Chondrocyte (in vitro differentiated cells): ENCODE measurements at regions not wholly inside any gene's neighbourhood (a gene's known extent, or its start where the extent isn't known, plus 50 kb on each side); places are given as distances from the start of the nearest gene placed in this dataset.

ENCODE experiments used
- DNase-seq: peaks from one replicate; pipeline ENCODE4 v3.0.0; 2021; ENCODE audit warnings: mixed read lengths, low spot score
- H3K27ac Mint-ChIP-seq: one replicate; pipeline ENCODE4 v1.8.0; 2021; ENCODE audit warnings: mild to moderate bottlenecking, moderate library complexity, mixed read lengths; ENCODE audit not compliant: unreplicated experiment
- H3K27me3 Mint-ChIP-seq: 2 replicates; pipeline ENCODE4 v1.8.0; 2021; ENCODE audit warnings: low read depth, mixed read lengths
- H3K36me3 Mint-ChIP-seq: 2 replicates; pipeline ENCODE4 v1.8.0; 2021; ENCODE audit warnings: low read depth, mixed read lengths
- H3K4me1 Mint-ChIP-seq: 2 replicates; pipeline ENCODE4 v1.8.0; 2021; ENCODE audit warnings: low read depth, mild to moderate bottlenecking, mixed read lengths
- H3K4me3 Mint-ChIP-seq: one replicate; pipeline ENCODE4 v1.8.0; 2021; ENCODE audit warnings: mild to moderate bottlenecking, moderate library complexity, mixed read lengths; ENCODE audit not compliant: unreplicated experiment
- H3K9me3 Mint-ChIP-seq: 2 replicates; pipeline ENCODE4 v1.8.0; 2021; ENCODE audit warnings: low read depth, mixed read lengths
- TF ChIP-seq, protein P1 (sequence below): fragments of 200-600 bp; sonication (generic); IDR thresholded peaks from 2 replicates; pipeline ENCODE4 v1.5.0; 2021; ENCODE audit warnings: antibody characterized with exemption, mild to moderate bottlenecking, moderate library complexity

DNA sequence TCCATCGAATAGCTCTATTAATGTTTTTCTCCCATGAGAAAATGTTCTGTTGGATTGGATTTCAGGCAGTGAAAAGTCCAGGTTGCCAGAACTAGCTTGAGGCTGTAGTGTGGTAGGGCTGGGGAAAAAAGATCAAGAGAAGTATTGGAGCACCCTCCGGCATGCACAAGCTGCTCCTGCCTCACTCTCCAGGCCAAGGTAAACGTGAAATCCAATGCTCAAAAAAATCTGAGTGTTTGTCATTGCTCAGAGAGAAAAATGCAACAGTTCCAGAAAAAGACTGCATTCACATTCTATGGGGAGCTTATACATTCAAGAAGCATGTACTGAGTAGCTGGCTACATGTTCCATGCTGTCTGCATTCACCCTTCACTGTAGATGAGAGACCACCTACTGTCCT, 680.9 kb upstream of the TBX3 start:
- H3K27me3 Mint-ChIP-seq = no peaks in the 10 kb centered on the region
- H3K27ac Mint-ChIP-seq = no peak overlapping the region
- H3K4me3 Mint-ChIP-seq = no peak overlapping the region
- no peak for DNase-seq
- H3K36me3 Mint-ChIP-seq = no peaks in the 10 kb centered on the region
- TF ChIP-seq, protein P1, sequence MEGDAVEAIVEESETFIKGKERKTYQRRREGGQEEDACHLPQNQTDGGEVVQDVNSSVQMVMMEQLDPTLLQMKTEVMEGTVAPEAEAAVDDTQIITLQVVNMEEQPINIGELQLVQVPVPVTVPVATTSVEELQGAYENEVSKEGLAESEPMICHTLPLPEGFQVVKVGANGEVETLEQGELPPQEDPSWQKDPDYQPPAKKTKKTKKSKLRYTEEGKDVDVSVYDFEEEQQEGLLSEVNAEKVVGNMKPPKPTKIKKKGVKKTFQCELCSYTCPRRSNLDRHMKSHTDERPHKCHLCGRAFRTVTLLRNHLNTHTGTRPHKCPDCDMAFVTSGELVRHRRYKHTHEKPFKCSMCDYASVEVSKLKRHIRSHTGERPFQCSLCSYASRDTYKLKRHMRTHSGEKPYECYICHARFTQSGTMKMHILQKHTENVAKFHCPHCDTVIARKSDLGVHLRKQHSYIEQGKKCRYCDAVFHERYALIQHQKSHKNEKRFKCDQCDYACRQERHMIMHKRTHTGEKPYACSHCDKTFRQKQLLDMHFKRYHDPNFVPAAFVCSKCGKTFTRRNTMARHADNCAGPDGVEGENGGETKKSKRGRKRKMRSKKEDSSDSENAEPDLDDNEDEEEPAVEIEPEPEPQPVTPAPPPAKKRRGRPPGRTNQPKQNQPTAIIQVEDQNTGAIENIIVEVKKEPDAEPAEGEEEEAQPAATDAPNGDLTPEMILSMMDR = no peak
- peaks cover 14% of the 10 kb centered on the region for H3K4me1 Mint-ChIP-seq
- no peaks in the 10 kb centered on the region for H3K9me3 Mint-ChIP-seq

DNA sequence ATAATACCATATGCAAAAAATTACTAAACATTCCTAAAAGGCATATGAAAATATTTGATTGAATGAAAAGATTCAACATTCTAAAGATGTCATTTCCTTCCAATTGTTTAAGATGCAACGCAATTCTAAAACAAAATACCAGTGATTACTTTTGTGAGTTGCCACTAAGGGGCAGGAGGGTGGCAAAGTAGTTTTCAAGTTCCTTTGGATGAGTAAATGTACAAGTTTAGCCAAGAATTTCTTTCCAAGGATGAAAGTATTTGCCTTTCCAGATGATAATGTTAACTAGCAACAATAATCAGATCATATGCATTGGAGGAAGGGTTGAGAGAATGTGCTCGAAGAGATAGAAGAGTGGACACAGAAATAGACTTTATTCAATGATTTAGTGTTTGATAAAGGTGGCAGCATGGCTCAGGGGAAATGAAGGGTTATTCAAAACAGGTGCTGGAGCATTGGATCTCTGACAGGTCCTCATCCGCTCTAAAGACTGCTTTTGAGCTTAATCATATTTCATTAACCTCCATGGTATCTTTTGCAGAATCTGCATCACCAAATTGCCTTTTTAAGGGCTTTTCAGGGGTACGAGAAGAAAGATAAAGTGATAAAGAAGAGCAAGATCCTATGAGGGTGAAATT, 678.5 kb upstream of the TBX3 start:
- Mint-ChIP-seq H3K4me3 (no peak overlapping the region), H3K4me1 (peaks cover 15% of the 10 kb centered on the region), H3K27ac (no peak overlapping the region), H3K36me3 (no peaks in the 10 kb centered on the region), H3K27me3 (no peaks in the 10 kb centered on the region), H3K9me3 (no peaks in the 10 kb centered on the region)
- TF ChIP-seq, protein P1 = peak; percentile 62
- DNase-seq = no peak

DNA sequence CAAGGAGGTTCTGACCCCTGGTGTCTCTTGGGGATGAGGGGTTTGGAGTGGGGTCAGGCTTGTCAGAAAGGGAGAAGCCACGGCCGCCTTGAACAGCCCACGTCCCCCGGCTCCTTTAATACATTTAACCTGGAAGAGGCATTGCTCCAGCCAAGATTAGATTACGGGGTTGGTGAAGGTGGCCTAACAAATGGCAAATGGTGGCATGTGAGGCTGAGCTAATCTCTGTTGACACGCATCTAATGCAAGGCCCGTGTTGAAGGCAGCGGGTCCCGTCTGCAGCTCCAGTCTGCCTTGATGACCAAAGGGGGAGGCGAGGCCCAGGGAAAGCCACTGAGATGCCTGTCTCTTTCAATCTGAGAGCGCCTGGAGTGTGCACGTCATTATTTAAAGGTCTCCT, 673.7 kb upstream of the TBX3 start:
- no peaks in the 10 kb centered on the region for H3K27me3 Mint-ChIP-seq
- TF ChIP-seq, protein P1 = no peak
- peaks cover 24% of the 10 kb centered on the region for H3K4me1 Mint-ChIP-seq
- H3K4me3 Mint-ChIP-seq = no peak overlapping the region
- no peaks in the 10 kb centered on the region for H3K36me3 Mint-ChIP-seq
- no peak for DNase-seq
- H3K9me3 Mint-ChIP-seq = no peaks in the 10 kb centered on the region
- H3K27ac Mint-ChIP-seq = no peak overlapping the region

DNA sequence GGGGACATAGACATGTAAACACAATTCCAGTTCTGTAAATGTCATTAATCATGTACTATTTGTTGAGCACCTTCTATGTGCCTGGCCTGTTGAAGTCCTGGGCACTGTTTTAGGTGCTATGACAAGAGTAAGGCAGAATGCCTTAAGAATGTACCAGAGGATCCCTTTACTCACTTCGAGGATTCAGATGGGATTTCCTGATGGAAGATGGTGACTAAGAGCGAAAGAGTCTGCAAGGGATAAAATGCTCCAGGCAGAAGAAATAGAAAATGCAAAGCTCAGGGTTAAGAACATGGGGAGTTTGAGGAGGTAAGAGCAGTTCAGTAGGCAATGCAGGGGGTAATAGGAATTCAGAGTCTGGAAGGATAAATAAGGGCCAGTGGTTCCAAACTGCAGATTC, 671.3 kb upstream of the TBX3 start:
- no peak for DNase-seq
- Mint-ChIP-seq H3K4me3 (no peak overlapping the region), H3K4me1 (peaks cover 24% of the 10 kb centered on the region), H3K27ac (no peak overlapping the region), H3K9me3 (no peaks in the 10 kb centered on the region), H3K36me3 (no peaks in the 10 kb centered on the region), H3K27me3 (no peaks in the 10 kb centered on the region)
- TF ChIP-seq, protein P1 = no peak

DNA sequence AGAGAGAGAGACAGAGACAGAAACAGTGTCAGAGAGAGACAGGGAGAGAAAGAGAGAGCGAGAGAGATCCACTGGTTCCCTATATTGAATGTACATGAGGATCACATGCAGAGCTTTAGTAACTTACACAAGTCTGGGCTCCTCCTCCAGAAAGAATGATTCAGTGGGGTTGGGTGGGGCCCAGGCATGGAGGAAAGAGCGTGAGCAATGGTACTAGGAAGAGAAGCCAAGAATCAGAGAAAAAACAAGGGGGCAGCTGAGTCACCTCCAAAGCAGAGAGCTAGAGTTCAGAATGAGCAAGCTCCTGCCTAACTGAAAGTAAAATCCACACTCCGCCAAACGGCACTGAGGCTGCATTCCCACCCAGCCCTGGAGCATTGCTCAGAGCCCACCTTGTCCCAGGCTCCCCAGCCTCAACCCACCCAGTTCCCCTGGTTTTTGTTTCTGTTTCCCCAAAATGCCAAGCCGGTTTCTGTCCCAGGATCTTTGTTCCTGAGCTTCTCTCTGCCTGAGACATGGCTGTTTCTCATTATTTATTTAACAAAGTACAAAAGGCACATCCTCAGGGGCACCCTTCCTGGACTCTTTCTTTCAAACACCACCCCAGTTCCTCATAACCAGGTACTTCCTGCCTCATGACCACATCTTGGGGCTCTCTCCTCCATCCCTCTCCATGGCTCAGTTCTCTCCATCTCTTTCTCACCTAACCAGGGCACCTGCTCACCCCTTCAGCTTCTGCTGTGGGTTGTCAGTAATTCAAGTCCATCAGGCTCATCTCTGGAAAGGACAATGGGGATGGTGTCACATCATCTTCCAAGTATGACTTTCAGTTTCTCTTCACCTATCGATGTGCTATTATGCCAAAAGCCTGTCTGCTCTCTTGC, 670.3 kb upstream of the TBX3 start:
- H3K27ac Mint-ChIP-seq = peak overlapping the region; percentile 99
- TF ChIP-seq, protein P1 = no peak
- H3K9me3 Mint-ChIP-seq = no peaks in the 10 kb centered on the region
- peaks cover 27% of the 10 kb centered on the region for H3K4me1 Mint-ChIP-seq
- DNase-seq = no peak
- peak overlapping the region; percentile 78 for H3K4me3 Mint-ChIP-seq
- no peaks in the 10 kb centered on the region for H3K27me3 Mint-ChIP-seq
- no peaks in the 10 kb centered on the region for H3K36me3 Mint-ChIP-seq
